GM23338 (cell line): ENCODE measurements at regions not wholly inside any gene's neighbourhood (a gene's known extent, or its start where the extent isn't known, plus 50 kb on each side); places are given as distances from the start of the nearest gene placed in this dataset.

ENCODE experiments used
- ATAC-seq: fragments of 200-7000 bp; cut with Tn5 transposase; 3 replicates; pipeline ENCODE4 v1.9.1; 2020
- DNase-seq: peaks from one replicate; pipeline ENCODE4 v3.0.0-alpha.2; 2015; ENCODE audit warnings: low spot score
- H2AFZ ChIP-seq: fragments of 200-600 bp; sonication (generic); 2 replicates; pipeline ENCODE4 v1.8.0; 2016; ENCODE audit warnings: antibody characterized with exemption, mild to moderate bottlenecking, moderate library complexity
- H3F3A ChIP-seq: fragments of 200-600 bp; sonication (generic); replicated peaks from 2 replicates; pipeline ENCODE4 v1.8.0; 2017; ENCODE audit warnings: antibody characterized with exemption, mixed run types, low read depth
- H3K27ac ChIP-seq: fragments of 200-600 bp; sonication (generic); 2 replicates; pipeline ENCODE4 v1.6.1; 2016; ENCODE audit warnings: low read depth
- H3K27me3 ChIP-seq: fragments of 200-600 bp; sonication (generic); 2 replicates; pipeline ENCODE4 v1.8.0; 2016; ENCODE audit warnings: mild to moderate bottlenecking, mixed run types, moderate library complexity; ENCODE audit not compliant: insufficient read depth
- H3K36me3 ChIP-seq: fragments of 200-600 bp; sonication (generic); 2 replicates; pipeline ENCODE4 v1.8.0; 2016; ENCODE audit warnings: mild to moderate bottlenecking; ENCODE audit not compliant: insufficient read depth
- H3K4me1 ChIP-seq: fragments of 200-600 bp; sonication (generic); 2 replicates; pipeline ENCODE4 v1.8.0; 2016; ENCODE audit warnings: mild to moderate bottlenecking, moderate library complexity; ENCODE audit not compliant: insufficient read depth
- H3K4me2 ChIP-seq: fragments of 200-600 bp; sonication (generic); 2 replicates; pipeline ENCODE4 v1.7.1; 2017; ENCODE audit warnings: mixed run types
- H3K4me3 ChIP-seq: fragments of 200-600 bp; sonication (generic); 2 replicates; pipeline ENCODE4 v1.6.1; 2016; ENCODE audit warnings: mixed run types
- H3K79me2 ChIP-seq: fragments of 200-600 bp; sonication (generic); replicated peaks from 2 replicates; pipeline ENCODE4 v1.8.0; 2017; ENCODE audit warnings: mild to moderate bottlenecking; ENCODE audit not compliant: insufficient read depth
- H3K9me2 ChIP-seq: fragments of 200-600 bp; sonication (generic); 2 replicates; pipeline ENCODE4 v1.8.0; 2017; ENCODE audit not compliant: insufficient read depth
- H4K20me1 ChIP-seq: fragments of 200-600 bp; sonication (generic); replicated peaks from 2 replicates; pipeline ENCODE4 v1.8.0; 2017; ENCODE audit warnings: mild to moderate bottlenecking; ENCODE audit not compliant: insufficient read depth
- H3K27ac Mint-ChIP-seq: 2 replicates; pipeline ENCODE4 v1.8.0; 2020; ENCODE audit warnings: inconsistent platforms, mild to moderate bottlenecking, moderate library complexity, mixed read lengths
- H3K27me3 Mint-ChIP-seq: 3 replicates; pipeline ENCODE4 v1.8.0; 2022; ENCODE audit warnings: low read depth, mild to moderate bottlenecking, moderate library complexity, mixed read lengths, inconsistent platforms; ENCODE audit not compliant: insufficient read depth, poor library complexity
- H3K36me3 Mint-ChIP-seq: 3 replicates; pipeline ENCODE4 v1.8.0; 2021; ENCODE audit warnings: low read depth, mild to moderate bottlenecking, inconsistent platforms, moderate library complexity, mixed read lengths
- H3K4me1 Mint-ChIP-seq: 3 replicates; pipeline ENCODE4 v1.8.0; 2020; ENCODE audit warnings: mild to moderate bottlenecking, inconsistent platforms, mixed read lengths
- H3K4me3 Mint-ChIP-seq: 3 replicates; pipeline ENCODE4 v1.8.0; 2021; ENCODE audit warnings: moderate library complexity, mild to moderate bottlenecking, inconsistent platforms, mixed read lengths
- H3K9me3 Mint-ChIP-seq: 3 replicates; pipeline ENCODE4 v1.8.0; 2020; ENCODE audit warnings: moderate library complexity, mild to moderate bottlenecking, inconsistent platforms, mixed read lengths
- CREB1 ChIP-seq: fragments of 250-450 bp; sonication (Bioruptor Pico); IDR thresholded peaks from 2 replicates; pipeline ENCODE4 v1.5.0; 2020; ENCODE audit warnings: low read depth, mild to moderate bottlenecking, moderate library complexity
- EZH2 ChIP-seq: fragments of 200-600 bp; sonication (generic); IDR thresholded peaks from one replicate; pipeline ENCODE4 v1.8.0; 2017; ENCODE audit warnings: antibody characterized with exemption, mild to moderate bottlenecking, low read depth; ENCODE audit not compliant: unreplicated experiment
- JUNB ChIP-seq: IDR thresholded peaks from one replicate; pipeline ENCODE4 v1.6.1; 2016; ENCODE audit warnings: antibody characterized with exemption; ENCODE audit not compliant: unreplicated experiment
- STAT1 ChIP-seq: IDR thresholded peaks from one replicate; pipeline ENCODE4 v1.6.1; 2016; ENCODE audit warnings: antibody characterized with exemption; ENCODE audit not compliant: unreplicated experiment
- TF ChIP-seq, protein P1 (sequence below): fragments of 250-450 bp; sonication (Bioruptor Pico); IDR thresholded peaks from 2 replicates; pipeline ENCODE4 v1.5.0; 2020; ENCODE audit warnings: mild to moderate bottlenecking, moderate library complexity
- TF ChIP-seq, protein P2 (sequence below): IDR thresholded peaks from 2 replicates; pipeline ENCODE4 v1.6.1; 2016; ENCODE audit warnings: antibody characterized with exemption

DNA sequence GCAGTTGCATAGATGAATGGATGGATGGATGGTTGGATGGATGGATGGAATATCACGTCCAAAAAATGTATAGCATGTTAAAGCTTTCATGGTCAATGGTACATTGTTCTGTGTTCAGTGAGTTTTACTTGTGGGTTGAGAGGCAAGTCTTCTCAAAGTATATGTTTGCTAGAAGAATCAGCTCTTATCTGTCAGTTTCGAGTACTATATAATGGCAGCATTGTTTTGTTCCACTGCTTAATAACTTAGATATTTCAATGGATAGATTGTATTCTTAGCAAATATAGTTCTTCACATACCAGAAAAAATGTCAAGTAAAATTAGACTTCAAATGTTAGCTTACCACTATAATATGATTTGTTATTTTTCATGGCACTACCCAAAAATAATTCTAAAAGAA, 100.9 kb upstream of the CDIN1 start (continued):
- TF ChIP-seq, protein P1, sequence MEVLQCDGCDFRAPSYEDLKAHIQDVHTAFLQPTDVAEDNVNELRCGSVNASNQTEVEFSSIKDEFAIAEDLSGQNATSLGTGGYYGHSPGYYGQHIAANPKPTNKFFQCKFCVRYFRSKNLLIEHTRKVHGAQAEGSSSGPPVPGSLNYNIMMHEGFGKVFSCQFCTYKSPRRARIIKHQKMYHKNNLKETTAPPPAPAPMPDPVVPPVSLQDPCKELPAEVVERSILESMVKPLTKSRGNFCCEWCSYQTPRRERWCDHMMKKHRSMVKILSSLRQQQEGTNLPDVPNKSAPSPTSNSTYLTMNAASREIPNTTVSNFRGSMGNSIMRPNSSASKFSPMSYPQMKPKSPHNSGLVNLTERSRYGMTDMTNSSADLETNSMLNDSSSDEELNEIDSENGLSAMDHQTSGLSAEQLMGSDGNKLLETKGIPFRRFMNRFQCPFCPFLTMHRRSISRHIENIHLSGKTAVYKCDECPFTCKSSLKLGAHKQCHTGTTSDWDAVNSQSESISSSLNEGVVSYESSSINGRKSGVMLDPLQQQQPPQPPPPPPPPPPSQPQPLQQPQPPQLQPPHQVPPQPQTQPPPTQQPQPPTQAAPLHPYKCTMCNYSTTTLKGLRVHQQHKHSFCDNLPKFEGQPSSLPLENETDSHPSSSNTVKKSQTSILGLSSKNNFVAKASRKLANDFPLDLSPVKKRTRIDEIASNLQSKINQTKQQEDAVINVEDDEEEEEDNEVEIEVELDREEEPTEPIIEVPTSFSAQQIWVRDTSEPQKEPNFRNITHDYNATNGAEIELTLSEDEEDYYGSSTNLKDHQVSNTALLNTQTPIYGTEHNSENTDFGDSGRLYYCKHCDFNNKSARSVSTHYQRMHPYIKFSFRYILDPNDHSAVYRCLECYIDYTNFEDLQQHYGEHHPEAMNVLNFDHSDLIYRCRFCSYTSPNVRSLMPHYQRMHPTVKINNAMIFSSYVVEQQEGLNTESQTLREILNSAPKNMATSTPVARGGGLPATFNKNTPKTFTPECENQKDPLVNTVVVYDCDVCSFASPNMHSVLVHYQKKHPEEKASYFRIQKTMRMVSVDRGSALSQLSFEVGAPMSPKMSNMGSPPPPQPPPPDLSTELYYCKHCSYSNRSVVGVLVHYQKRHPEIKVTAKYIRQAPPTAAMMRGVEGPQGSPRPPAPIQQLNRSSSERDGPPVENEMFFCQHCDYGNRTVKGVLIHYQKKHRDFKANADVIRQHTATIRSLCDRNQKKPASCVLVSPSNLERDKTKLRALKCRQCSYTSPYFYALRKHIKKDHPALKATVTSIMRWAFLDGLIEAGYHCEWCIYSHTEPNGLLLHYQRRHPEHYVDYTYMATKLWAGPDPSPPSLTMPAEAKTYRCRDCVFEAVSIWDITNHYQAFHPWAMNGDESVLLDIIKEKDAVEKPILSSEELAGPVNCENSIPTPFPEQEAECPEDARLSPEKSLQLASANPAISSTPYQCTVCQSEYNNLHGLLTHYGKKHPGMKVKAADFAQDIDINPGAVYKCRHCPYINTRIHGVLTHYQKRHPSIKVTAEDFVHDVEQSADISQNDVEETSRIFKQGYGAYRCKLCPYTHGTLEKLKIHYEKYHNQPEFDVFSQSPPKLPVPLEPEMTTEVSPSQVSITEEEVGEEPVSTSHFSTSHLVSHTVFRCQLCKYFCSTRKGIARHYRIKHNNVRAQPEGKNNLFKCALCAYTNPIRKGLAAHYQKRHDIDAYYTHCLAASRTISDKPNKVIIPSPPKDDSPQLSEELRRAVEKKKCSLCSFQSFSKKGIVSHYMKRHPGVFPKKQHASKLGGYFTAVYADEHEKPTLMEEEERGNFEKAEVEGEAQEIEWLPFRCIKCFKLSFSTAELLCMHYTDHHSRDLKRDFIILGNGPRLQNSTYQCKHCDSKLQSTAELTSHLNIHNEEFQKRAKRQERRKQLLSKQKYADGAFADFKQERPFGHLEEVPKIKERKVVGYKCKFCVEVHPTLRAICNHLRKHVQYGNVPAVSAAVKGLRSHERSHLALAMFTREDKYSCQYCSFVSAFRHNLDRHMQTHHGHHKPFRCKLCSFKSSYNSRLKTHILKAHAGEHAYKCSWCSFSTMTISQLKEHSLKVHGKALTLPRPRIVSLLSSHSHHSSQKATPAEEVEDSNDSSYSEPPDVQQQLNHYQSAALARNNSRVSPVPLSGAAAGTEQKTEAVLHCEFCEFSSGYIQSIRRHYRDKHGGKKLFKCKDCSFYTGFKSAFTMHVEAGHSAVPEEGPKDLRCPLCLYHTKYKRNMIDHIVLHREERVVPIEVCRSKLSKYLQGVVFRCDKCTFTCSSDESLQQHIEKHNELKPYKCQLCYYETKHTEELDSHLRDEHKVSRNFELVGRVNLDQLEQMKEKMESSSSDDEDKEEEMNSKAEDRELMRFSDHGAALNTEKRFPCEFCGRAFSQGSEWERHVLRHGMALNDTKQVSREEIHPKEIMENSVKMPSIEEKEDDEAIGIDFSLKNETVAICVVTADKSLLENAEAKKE (CRISPR knock-in tag), result no peak
- TF ChIP-seq CREB1 (no peak), STAT1 (no peak), JUNB (no peak)

DNA sequence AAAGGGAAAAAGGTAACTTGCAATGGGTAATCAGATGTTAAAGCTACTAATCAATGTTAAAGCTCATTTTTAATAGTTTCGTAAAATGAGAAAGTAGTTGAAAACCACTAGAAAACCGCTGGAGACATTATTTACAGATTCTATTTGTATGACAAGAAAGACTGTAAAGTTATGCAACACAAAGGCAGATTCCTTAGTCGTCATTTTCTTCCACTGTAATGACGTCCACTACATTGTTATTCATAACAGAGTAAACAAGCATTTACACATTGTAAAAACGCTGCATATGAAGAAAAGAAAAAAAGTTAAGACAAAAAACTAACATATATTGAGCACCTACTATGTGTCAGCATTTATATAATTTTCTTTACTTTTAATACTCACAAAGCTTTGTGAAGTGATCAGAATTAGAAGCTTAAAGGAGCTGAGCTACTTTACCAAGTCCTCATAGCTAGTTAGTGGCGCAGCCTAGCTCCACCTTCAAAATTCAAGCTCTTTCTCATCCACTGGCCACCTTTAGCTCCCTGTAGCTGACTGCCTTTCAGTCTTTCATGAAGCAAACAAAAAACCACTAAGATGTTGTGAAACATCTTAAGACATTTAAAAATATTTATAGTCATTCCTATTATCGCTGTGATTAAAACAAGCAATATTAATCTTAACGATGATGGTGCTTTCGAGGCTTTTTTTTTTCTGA, 100.1 kb upstream of the CDIN1 start:
- Histone ChIP-seq H3K36me3 (no peaks in the 10 kb centered on the region), H3K79me2 (no peaks in the 10 kb centered on the region), H3K4me3 (no peak overlapping the region), H3F3A (no peaks in the 10 kb centered on the region), H3K27ac (0 out of 2 replicates have a peak overlapping the region, but pooled peaks have one; percentile 4), H3K4me1 (peaks cover 3% of the 10 kb centered on the region; the same call in 1 of the 2 replicates), H2AFZ (no peak overlapping the region), H3K4me2 (peak overlapping the region; percentile 8; the same call in 1 of the 2 replicates), H3K27me3 (no peaks in the 10 kb centered on the region), H4K20me1 (no peaks in the 10 kb centered on the region), H3K9me2 (no peaks in the 10 kb centered on the region)
- H3K9me3 Mint-ChIP-seq, result peaks cover 5% of the 10 kb centered on the region; the same call in 2 of the 3 replicates
- peak overlapping the region; percentile 82 for H3K27ac Mint-ChIP-seq
- peaks cover 2% of the 10 kb centered on the region for H3K27me3 Mint-ChIP-seq
- DNase-seq, result peak; percentile 55
- H3K4me1 Mint-ChIP-seq, result peaks cover 8% of the 10 kb centered on the region
- peak; percentile 86 for ATAC-seq
- no peak for TF ChIP-seq JUNB
- no peak for TF ChIP-seq EZH2
- TF ChIP-seq, protein P2, sequence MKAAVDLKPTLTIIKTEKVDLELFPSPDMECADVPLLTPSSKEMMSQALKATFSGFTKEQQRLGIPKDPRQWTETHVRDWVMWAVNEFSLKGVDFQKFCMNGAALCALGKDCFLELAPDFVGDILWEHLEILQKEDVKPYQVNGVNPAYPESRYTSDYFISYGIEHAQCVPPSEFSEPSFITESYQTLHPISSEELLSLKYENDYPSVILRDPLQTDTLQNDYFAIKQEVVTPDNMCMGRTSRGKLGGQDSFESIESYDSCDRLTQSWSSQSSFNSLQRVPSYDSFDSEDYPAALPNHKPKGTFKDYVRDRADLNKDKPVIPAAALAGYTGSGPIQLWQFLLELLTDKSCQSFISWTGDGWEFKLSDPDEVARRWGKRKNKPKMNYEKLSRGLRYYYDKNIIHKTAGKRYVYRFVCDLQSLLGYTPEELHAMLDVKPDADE, result no peak
- peak; percentile 88 for TF ChIP-seq CREB1
- peaks cover 6% of the 10 kb centered on the region; the same call in 1 of the 3 replicates for H3K36me3 Mint-ChIP-seq
- peak overlapping the region; percentile 33; the same call in 1 of the 3 replicates for H3K4me3 Mint-ChIP-seq
